HEK293 (cell line): ENCODE measurements at regions not wholly inside any gene's neighbourhood (a gene's known extent, or its start where the extent isn't known, plus 50 kb on each side); places are given as distances from the start of the nearest gene placed in this dataset.

Experiments used
- CTCF ChIA-PET: fragments of 350-600 bp; formaldehyde crosslinking; extraction: SDS; loops from one replicate; lab custom pipeline; 2021; ENCODE audit warnings: antibody characterized with exemption; lab: Yijun Ruan, JAX
- POLR2A ChIA-PET: fragments of 300-600 bp; formaldehyde crosslinking; extraction: SDS; loops from one replicate; lab custom pipeline; 2020; ENCODE audit warnings: antibody characterized with exemption, inconsistent platforms; lab: Yijun Ruan, JAX
- H3K27ac ChIP-seq: fragments of 200-500 bp; sonication (Bioruptor generic); 2 replicates; pipeline ENCODE4 v1.5.1; 2014; ENCODE audit warnings: low read depth, low read length, control low read depth, inconsistent platforms; ENCODE audit errors: extremely low read depth
- H3K36me3 ChIP-seq, 2 experiments: fragments of 200-500 bp in 1 of 2; sonication (Bioruptor generic) in 1 of 2; 1 replicate in 1 of 2; 2 replicates in 1 of 2; pipeline ENCODE4 v1.5.1; 2014 to 2017; ENCODE audit warnings: inconsistent platforms in 2 of 2, low read length in 2 of 2; ENCODE audit not compliant: control insufficient read depth in 2 of 2, insufficient read depth in 1 of 2
- H3K4me1 ChIP-seq: fragments of 200-500 bp; sonication (Bioruptor generic); 2 replicates; pipeline ENCODE4 v1.5.1; 2014; ENCODE audit warnings: mild to moderate bottlenecking, low read length, inconsistent platforms; ENCODE audit not compliant: control insufficient read depth, insufficient read depth
- H3K4me3 ChIP-seq: 2 replicates; pipeline ENCODE4 v1.5.1; 2011; ENCODE audit warnings: low read depth, mild to moderate bottlenecking, control low read depth, low read length, moderate library complexity
- H3K9me3 ChIP-seq: fragments of 200-500 bp; sonication (Bioruptor generic); 2 replicates; pipeline ENCODE4 v1.5.1; 2014; ENCODE audit warnings: low read depth, low read length, inconsistent platforms; ENCODE audit not compliant: control insufficient read depth, insufficient read depth
- HOXD13 ChIP-seq: sonication (generic); formaldehyde crosslinking; IDR thresholded peaks from 2 replicates; pipeline ENCODE4 v1.8.0; 2022; ENCODE audit warnings: missing genetic modification reagents, borderline replicate concordance
- KLF16 ChIP-seq: fragments of 450-650 bp; formaldehyde crosslinking; IDR thresholded peaks from 2 replicates; pipeline ENCODE4 v1.5.1; 2017; ENCODE audit warnings: missing biosample characterization, missing genetic modification characterization
- SP7 ChIP-seq: fragments of 450-650 bp; formaldehyde crosslinking; IDR thresholded peaks from 2 replicates; pipeline ENCODE4 v1.5.1; 2016; ENCODE audit warnings: missing biosample characterization, missing genetic modification characterization
- ZFHX2 ChIP-seq: fragments of 450-650 bp; formaldehyde crosslinking; conservative IDR thresholded peaks from 2 replicates; pipeline ENCODE4 v1.5.1; 2016; ENCODE audit warnings: missing biosample characterization, missing genetic modification characterization
- ZNF140 ChIP-seq: fragments of 450-650 bp; formaldehyde crosslinking; IDR thresholded peaks from 2 replicates; pipeline ENCODE4 v1.5.1; 2016; ENCODE audit warnings: missing biosample characterization, missing genetic modification characterization
- ZNF157 ChIP-seq: fragments of 450-650 bp; formaldehyde crosslinking; IDR thresholded peaks from 2 replicates; pipeline ENCODE4 v1.5.1; 2016; ENCODE audit warnings: missing biosample characterization, missing genetic modification characterization
- ZNF211 ChIP-seq: fragments of 450-650 bp; formaldehyde crosslinking; IDR thresholded peaks from 2 replicates; pipeline ENCODE4 v1.5.1; 2016; ENCODE audit warnings: low read depth, missing biosample characterization, missing genetic modification characterization
- ZNF324 ChIP-seq: fragments of 450-650 bp; formaldehyde crosslinking; IDR thresholded peaks from 2 replicates; pipeline ENCODE4 v1.5.1; 2016; ENCODE audit warnings: missing biosample characterization, missing genetic modification characterization
- ZNF423 ChIP-seq: fragments of 450-650 bp; formaldehyde crosslinking; IDR thresholded peaks from 2 replicates; pipeline ENCODE4 v1.5.1; 2016; ENCODE audit warnings: missing biosample characterization, missing genetic modification characterization
- ZNF549 ChIP-seq: fragments of 450-650 bp; IDR thresholded peaks from 2 replicates; pipeline ENCODE4 v1.5.1; 2018; ENCODE audit warnings: missing biosample characterization, missing genetic modification characterization, mild to moderate bottlenecking, inconsistent platforms, moderate library complexity
- ZNF558 ChIP-seq: fragments of 450-650 bp; formaldehyde crosslinking; IDR thresholded peaks from 2 replicates; pipeline ENCODE4 v1.5.1; 2016; ENCODE audit warnings: missing biosample characterization, missing genetic modification characterization
- ZNF624 ChIP-seq: fragments of 450-650 bp; formaldehyde crosslinking; IDR thresholded peaks from 2 replicates; pipeline ENCODE4 v1.5.1; 2017; ENCODE audit warnings: missing biosample characterization, missing genetic modification characterization
- ZNF654 ChIP-seq: fragments of 450-650 bp; formaldehyde crosslinking; IDR thresholded peaks from 2 replicates; pipeline ENCODE4 v1.5.1; 2016; ENCODE audit warnings: low read depth, missing biosample characterization, missing genetic modification characterization
- ZNF776 ChIP-seq: fragments of 450-650 bp; formaldehyde crosslinking; IDR thresholded peaks from 2 replicates; pipeline ENCODE4 v1.5.0; 2017; ENCODE audit warnings: missing biosample characterization, missing genetic modification characterization, borderline replicate concordance
- TF ChIP-seq, protein P1 (sequence below): fragments of 450-650 bp; formaldehyde crosslinking; IDR thresholded peaks from 2 replicates; pipeline ENCODE4 v1.5.1; 2016; ENCODE audit warnings: missing biosample characterization, missing genetic modification characterization
- TF ChIP-seq, protein P2 (sequence below): fragments of 450-650 bp; formaldehyde crosslinking; IDR thresholded peaks from 2 replicates; pipeline ENCODE4 v1.5.1; 2016; ENCODE audit warnings: missing biosample characterization, missing genetic modification characterization, low read depth
- TF ChIP-seq, protein P3 (sequence below): fragments of 450-650 bp; formaldehyde crosslinking; IDR thresholded peaks from 2 replicates; pipeline ENCODE4 v1.5.1; 2016; ENCODE audit warnings: missing biosample characterization, missing genetic modification characterization
- TF ChIP-seq, protein P4 (sequence below): fragments of 450-650 bp; formaldehyde crosslinking; IDR thresholded peaks from 2 replicates; pipeline ENCODE4 v1.5.1; 2016; ENCODE audit warnings: missing biosample characterization, missing genetic modification characterization
- TF ChIP-seq, protein P5 (sequence below): fragments of 450-650 bp; IDR thresholded peaks from 2 replicates; pipeline ENCODE4 v1.5.1; 2018; ENCODE audit warnings: missing biosample characterization, missing genetic modification characterization

DNA sequence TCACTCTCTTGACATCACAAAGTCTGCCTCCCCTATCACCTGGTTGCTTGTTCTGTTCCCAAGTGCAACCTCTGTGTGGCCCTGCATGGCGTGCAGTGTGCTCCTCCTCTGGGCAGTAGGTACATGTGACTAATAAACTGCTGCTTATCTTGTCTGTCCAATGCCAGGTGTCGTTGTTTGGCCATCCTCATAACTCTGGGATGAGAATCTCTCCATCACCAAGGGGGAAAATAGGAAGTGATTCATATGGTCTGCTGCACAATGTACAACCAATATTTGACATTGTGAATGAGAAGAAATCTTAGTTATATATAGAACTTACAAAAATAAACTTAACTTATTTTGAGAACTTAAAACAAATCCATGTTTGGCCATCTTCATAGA lies 135.2 kb downstream of the INHBA start:
- POLR2A ChIA-PET = no interaction called here
- H3K4me3 ChIP-seq = no peak overlapping the region
- H3K4me1 ChIP-seq = no peaks in the 10 kb centered on the region
- H3K9me3 ChIP-seq = no peaks in the 10 kb centered on the region
- CTCF ChIA-PET = no interaction called here
- no peaks in the 10 kb centered on the region for H3K36me3 ChIP-seq
- TF ChIP-seq, protein P1, sequence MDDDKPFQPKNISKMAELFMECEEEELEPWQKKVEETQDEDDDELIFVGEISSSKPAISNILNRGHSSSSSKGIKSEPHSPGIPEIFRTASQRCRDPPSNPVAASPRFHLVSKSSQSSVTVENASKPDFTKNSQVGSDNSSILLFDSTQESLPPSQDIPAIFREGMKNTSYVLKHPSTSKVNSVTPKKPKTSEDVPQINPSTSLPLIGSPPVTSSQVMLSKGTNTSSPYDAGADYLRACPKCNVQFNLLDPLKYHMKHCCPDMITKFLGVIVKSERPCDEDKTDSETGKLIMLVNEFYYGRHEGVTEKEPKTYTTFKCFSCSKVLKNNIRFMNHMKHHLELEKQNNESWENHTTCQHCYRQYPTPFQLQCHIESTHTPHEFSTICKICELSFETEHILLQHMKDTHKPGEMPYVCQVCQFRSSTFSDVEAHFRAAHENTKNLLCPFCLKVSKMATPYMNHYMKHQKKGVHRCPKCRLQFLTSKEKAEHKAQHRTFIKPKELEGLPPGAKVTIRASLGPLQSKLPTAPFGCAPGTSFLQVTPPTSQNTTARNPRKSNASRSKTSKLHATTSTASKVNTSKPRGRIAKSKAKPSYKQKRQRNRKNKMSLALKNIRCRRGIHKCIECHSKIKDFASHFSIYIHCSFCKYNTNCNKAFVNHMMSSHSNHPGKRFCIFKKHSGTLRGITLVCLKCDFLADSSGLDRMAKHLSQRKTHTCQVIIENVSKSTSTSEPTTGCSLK (tag by site-specific recombination) = no peak
- TF ChIP-seq ZNF558 (no peak), ZNF423 (tag by site-specific recombination) (no peak), ZNF654 (tag by site-specific recombination) (no peak), ZNF624 (tag by site-specific recombination) (no peak)
- H3K27ac ChIP-seq = no peak overlapping the region

DNA sequence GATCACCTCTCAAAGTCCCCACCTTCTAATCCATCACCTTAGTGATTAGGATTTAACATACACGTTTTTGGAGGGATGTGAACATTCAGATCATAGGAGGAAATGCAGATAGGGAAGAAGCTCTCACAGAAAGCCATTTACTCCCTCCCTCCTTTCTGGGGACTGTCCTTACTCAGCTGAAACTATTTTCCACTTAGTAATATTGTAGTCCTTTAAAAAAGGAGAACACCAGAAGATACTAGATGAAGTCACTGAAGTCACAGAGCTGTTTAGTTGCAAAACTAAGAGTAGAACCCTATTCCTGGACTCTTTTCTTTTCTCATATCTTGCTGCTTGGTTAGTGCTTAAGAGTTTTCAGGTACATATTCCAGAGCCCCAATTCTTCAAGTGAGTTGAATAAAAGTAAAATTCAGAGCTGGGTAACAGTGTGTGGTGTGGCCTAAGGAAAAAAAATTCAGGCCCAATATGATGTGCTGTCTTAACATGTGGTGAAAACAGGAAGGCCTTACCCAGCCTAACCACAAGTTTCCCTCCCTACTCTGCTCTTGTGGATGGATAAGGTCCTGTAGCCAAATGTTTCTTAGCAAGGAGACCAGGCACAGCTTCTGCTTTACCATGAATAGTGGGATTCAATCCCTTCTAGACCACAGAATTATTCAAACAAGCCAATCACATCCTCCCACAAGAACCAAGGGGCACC lies 135.7 kb downstream of the INHBA start:
- Histone ChIP-seq H3K27ac (no peak overlapping the region), H3K4me3 (no peak overlapping the region)
- CTCF ChIA-PET = no interaction called here

DNA sequence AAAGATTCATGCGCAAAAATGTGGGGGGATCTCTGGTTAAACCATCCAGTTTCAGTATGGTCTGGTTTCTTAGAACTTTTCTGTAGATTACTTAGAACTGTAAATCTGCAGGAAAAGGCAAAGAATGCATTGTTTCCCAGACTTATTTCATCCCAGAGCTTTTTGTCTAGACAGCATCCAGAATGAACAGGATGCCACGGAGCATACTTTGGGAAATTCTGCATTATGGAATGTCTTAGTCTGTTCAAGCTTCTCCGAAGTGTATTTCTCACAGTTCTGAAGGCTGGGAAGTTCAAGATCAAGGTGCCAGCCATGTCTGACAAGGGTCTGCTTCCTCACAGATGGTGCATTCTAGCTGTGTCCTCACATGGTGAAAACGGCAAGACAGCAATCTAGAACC lies 136.3 kb downstream of the INHBA start:
- H3K27ac ChIP-seq = no peak overlapping the region
- no peak overlapping the region for H3K4me3 ChIP-seq
- ChIA-PET CTCF (no interaction called here), POLR2A (no interaction called here)
- TF ChIP-seq KLF16 (tag by site-specific recombination) (no peak), ZNF324 (tag by site-specific recombination) (no peak), SP7 (tag by site-specific recombination) (no peak), ZNF211 (tag by site-specific recombination) (no peak), HOXD13 (CRISPR knock-in tag) (no peak), ZNF776 (tag by site-specific recombination) (no peak)
- TF ChIP-seq, protein P2, sequence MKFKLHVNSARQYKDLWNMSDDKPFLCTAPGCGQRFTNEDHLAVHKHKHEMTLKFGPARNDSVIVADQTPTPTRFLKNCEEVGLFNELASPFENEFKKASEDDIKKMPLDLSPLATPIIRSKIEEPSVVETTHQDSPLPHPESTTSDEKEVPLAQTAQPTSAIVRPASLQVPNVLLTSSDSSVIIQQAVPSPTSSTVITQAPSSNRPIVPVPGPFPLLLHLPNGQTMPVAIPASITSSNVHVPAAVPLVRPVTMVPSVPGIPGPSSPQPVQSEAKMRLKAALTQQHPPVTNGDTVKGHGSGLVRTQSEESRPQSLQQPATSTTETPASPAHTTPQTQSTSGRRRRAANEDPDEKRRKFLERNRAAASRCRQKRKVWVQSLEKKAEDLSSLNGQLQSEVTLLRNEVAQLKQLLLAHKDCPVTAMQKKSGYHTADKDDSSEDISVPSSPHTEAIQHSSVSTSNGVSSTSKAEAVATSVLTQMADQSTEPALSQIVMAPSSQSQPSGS (tag by site-specific recombination) = no peak
- H3K36me3 ChIP-seq = no peaks in the 10 kb centered on the region
- H3K9me3 ChIP-seq = no peaks in the 10 kb centered on the region
- no peaks in the 10 kb centered on the region for H3K4me1 ChIP-seq

More for the DNA sequence above, 135.7 kb downstream of the INHBA start:
- POLR2A ChIA-PET = no interaction called here
- H3K9me3 ChIP-seq = no peaks in the 10 kb centered on the region
- no peaks in the 10 kb centered on the region for H3K36me3 ChIP-seq
- no peaks in the 10 kb centered on the region for H3K4me1 ChIP-seq
- TF ChIP-seq, protein P3, sequence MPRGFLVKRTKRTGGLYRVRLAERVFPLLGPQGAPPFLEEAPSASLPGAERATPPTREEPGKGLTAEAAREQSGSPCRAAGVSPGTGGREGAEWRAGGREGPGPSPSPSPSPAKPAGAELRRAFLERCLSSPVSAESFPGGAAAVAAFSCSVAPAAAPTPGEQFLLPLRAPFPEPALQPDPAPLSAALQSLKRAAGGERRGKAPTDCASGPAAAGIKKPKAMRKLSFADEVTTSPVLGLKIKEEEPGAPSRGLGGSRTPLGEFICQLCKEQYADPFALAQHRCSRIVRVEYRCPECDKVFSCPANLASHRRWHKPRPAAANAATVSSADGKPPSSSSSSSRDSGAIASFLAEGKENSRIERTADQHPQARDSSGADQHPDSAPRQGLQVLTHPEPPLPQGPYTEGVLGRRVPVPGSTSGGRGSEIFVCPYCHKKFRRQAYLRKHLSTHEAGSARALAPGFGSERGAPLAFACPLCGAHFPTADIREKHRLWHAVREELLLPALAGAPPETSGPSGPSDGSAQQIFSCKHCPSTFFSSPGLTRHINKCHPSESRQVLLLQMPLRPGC (tag by site-specific recombination) = no peak
- TF ChIP-seq, protein P4, sequence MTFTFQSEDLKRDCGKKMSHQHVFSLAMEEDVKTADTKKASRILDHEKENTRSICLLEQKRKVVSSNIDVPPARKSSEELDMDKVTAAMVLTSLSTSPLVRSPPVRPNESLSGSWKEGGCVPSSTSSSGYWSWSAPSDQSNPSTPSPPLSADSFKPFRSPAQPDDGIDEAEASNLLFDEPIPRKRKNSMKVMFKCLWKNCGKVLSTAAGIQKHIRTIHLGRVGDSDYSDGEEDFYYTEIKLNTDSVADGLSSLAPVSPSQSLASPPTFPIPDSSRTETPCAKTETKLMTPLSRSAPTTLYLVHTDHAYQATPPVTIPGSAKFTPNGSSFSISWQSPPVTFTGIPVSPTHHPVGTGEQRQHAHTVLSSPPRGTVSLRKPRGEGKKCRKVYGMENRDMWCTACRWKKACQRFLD = no peak
- TF ChIP-seq ZNF549 (tag by site-specific recombination) (no peak), ZFHX2 (tag by site-specific recombination) (no peak), ZNF140 (no peak), ZNF157 (tag by site-specific recombination) (no peak)
- TF ChIP-seq, protein P5, sequence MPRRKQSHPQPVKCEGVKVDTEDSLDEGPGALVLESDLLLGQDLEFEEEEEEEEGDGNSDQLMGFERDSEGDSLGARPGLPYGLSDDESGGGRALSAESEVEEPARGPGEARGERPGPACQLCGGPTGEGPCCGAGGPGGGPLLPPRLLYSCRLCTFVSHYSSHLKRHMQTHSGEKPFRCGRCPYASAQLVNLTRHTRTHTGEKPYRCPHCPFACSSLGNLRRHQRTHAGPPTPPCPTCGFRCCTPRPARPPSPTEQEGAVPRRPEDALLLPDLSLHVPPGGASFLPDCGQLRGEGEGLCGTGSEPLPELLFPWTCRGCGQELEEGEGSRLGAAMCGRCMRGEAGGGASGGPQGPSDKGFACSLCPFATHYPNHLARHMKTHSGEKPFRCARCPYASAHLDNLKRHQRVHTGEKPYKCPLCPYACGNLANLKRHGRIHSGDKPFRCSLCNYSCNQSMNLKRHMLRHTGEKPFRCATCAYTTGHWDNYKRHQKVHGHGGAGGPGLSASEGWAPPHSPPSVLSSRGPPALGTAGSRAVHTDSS = no peak
